OCI-LY7 (cell line): ENCODE measurements at regions not wholly inside any gene's neighbourhood (a gene's known extent, or its start where the extent isn't known, plus 50 kb on each side); places are given as distances from the start of the nearest gene placed in this dataset.

ENCODE experiments used
- BruUV-seq: library from RNA; stranded (reverse); fragments of 400-500 nt; replicated peaks from 2 replicates; lab custom pipeline; 2021; lab: Mats Ljungman, UMichigan
- CTCF ChIA-PET: fragments of 300-600 bp; sonication (Branson Sonifier 250); formaldehyde crosslinking; loops from one replicate; lab custom pipeline; 2022; ENCODE audit warnings: antibody characterized with exemption; ENCODE audit not compliant: unreplicated experiment; lab: Charles Lee
- POLR2A ChIA-PET: fragments of 300-600 bp; sonication (Branson Sonifier 250); formaldehyde crosslinking; loops from one replicate; lab custom pipeline; 2022; ENCODE audit warnings: antibody characterized with exemption; lab: Charles Lee
- DNase-seq: peaks from one replicate; pipeline ENCODE4 v3.0.0-alpha.2; 2015; ENCODE audit warnings: low spot score
- H2AFZ ChIP-seq: fragments of 200-600 bp; sonication (generic), shearing (Covaris generic); 2 replicates; pipeline ENCODE4 v1.6.1; 2014; ENCODE audit warnings: mild to moderate bottlenecking, antibody characterized with exemption, low read length, moderate library complexity
- H3K27ac ChIP-seq: fragments of 200-600 bp; sonication (generic); 2 replicates; pipeline ENCODE4 v1.5.1; 2014; ENCODE audit warnings: mixed run types, low read depth, mild to moderate bottlenecking, moderate library complexity, low read length, inconsistent platforms; ENCODE audit not compliant: poor library complexity, severe bottlenecking
- H3K36me3 ChIP-seq: fragments of 200-600 bp; sonication (generic); 2 replicates; pipeline ENCODE4 v1.6.1; 2014; ENCODE audit warnings: mild to moderate bottlenecking, antibody characterized with exemption, low read length, moderate library complexity, mixed read lengths; ENCODE audit not compliant: insufficient read depth
- H3K4me1 ChIP-seq: fragments of 200-600 bp; sonication (generic); 2 replicates; pipeline ENCODE4 v1.5.1; 2014; ENCODE audit warnings: mild to moderate bottlenecking, low read length; ENCODE audit not compliant: insufficient read depth, poor library complexity, severe bottlenecking
- H3K4me2 ChIP-seq: fragments of 200-600 bp; sonication (generic); 2 replicates; pipeline ENCODE4 v1.6.1; 2014; ENCODE audit warnings: mild to moderate bottlenecking, low read length
- H3K4me3 ChIP-seq: fragments of 200-600 bp; sonication (generic); 2 replicates; pipeline ENCODE4 v1.5.1; 2014; ENCODE audit warnings: mild to moderate bottlenecking, low read depth, low read length; ENCODE audit not compliant: poor library complexity, severe bottlenecking
- H3K79me2 ChIP-seq: fragments of 200-600 bp; sonication (generic); 2 replicates; pipeline ENCODE4 v1.6.1; 2016; ENCODE audit warnings: low read depth, mild to moderate bottlenecking, low read length, moderate library complexity, mixed read lengths; ENCODE audit not compliant: insufficient read depth
- H3K9me2 ChIP-seq: fragments of 200-600 bp; sonication (generic); 2 replicates; pipeline ENCODE4 v1.6.1; 2016; ENCODE audit warnings: mild to moderate bottlenecking, low read length, mixed read lengths; ENCODE audit not compliant: insufficient read depth
- H3K9me3 ChIP-seq: fragments of 200-600 bp; sonication (generic); 2 replicates; pipeline ENCODE4 v1.6.1; 2014; ENCODE audit warnings: mild to moderate bottlenecking, mixed run types, low read length, mixed read lengths
- H4K20me1 ChIP-seq: fragments of 200-600 bp; sonication (generic); 2 replicates; pipeline ENCODE4 v1.6.1; 2014; ENCODE audit warnings: mild to moderate bottlenecking, antibody characterized with exemption, low read length, moderate library complexity, mixed read lengths; ENCODE audit not compliant: insufficient read depth
- EZH2phosphoT487 ChIP-seq: fragments of 200-600 bp; sonication (generic); IDR thresholded peaks from 2 replicates; pipeline ENCODE4 v1.6.1; 2018; ENCODE audit warnings: low read depth, borderline replicate concordance, mild to moderate bottlenecking, mixed run types, antibody characterized with exemption, low read length, moderate library complexity, mixed read lengths
- intact Hi-C: fragments of 100-400 bp; cut with micrococcal nuclease; formaldehyde crosslinking; loops from one replicate; pipeline ENCODE4 v1.10.0; 2022; ENCODE audit not compliant: unreplicated experiment
- TF ChIP-seq, protein P1 (sequence below): fragments of 200-600 bp; sonication (generic); conservative IDR thresholded peaks from 2 replicates; pipeline ENCODE4 v1.5.1; 2014; ENCODE audit warnings: mild to moderate bottlenecking, antibody characterized with exemption, low read length, moderate library complexity, mixed read lengths

DNA sequence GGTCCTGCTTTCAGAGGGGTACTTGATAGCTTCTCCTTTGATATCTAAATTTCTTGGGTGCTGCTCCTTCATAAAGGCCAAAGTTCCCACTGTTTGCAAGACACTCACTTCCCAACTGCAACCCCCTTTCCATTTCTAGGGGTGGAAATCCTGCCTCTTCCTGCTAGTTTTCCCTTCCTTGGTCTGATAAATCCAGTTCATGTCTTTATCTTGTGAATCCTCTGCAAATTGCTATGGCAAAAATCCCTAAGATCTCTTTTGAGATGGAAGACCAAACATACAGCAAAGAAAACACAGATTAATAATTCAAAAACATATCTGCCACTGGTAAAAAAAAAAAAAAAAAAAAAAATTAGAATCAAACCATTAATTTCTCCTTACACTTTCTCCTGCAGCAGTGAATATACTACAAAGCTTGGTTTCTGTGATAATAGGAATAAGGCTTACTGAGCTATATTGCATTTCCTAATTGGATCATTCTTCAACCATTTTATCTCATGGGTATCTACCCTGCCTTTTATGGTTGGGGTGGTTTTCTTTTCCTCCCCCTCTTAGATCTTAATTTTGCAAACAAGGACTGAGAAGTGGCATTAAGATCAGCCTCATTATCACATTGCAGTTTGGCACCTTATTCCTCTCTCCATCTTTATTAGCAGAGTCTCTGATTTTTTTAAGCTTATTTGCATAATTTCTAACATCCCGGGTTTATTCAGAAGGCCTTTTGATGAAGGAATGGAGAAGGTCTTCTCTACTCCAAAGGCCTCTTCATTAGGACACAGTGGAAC, 439.1 kb downstream of the XYLT1 start:
- no peaks in the 10 kb centered on the region for H3K4me1 ChIP-seq
- no peaks in the 10 kb centered on the region for H3K36me3 ChIP-seq
- no TSS peak for BruUV-seq
- CTCF ChIA-PET = no interaction called here
- DNase-seq = no peak
- no peaks in the 10 kb centered on the region for H3K9me2 ChIP-seq
- no peak overlapping the region for H2AFZ ChIP-seq
- no peaks in the 10 kb centered on the region for H3K9me3 ChIP-seq
- TF ChIP-seq, protein P1, sequence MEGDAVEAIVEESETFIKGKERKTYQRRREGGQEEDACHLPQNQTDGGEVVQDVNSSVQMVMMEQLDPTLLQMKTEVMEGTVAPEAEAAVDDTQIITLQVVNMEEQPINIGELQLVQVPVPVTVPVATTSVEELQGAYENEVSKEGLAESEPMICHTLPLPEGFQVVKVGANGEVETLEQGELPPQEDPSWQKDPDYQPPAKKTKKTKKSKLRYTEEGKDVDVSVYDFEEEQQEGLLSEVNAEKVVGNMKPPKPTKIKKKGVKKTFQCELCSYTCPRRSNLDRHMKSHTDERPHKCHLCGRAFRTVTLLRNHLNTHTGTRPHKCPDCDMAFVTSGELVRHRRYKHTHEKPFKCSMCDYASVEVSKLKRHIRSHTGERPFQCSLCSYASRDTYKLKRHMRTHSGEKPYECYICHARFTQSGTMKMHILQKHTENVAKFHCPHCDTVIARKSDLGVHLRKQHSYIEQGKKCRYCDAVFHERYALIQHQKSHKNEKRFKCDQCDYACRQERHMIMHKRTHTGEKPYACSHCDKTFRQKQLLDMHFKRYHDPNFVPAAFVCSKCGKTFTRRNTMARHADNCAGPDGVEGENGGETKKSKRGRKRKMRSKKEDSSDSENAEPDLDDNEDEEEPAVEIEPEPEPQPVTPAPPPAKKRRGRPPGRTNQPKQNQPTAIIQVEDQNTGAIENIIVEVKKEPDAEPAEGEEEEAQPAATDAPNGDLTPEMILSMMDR = no peak
- no peak for TF ChIP-seq EZH2phosphoT487
- H3K4me3 ChIP-seq = no peak overlapping the region
- intact Hi-C loops = no loop called here
- H3K79me2 ChIP-seq = no peaks in the 10 kb centered on the region
- H4K20me1 ChIP-seq = no peaks in the 10 kb centered on the region
- H3K4me2 ChIP-seq = no peak overlapping the region
- H3K27ac ChIP-seq = no peak overlapping the region
- POLR2A ChIA-PET = no interaction called here

DNA sequence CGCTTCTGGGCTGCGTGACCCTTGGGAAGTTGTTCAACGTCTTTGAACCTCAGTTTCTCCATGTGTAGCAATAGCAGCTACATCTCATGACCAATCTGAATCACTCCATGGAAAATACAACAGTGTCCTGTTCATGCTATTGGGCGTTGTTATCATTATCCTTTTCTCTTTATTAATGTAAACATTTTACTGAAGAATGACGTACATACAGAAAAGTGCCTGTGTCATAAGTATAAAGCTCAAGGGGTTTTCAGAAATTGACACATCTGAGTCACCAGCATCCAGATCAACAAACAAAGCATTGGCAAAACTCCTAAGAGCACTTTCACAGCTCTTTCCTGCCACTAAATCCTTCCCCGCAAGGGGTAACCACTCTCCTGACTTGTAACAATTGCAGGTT, 438.4 kb downstream of the XYLT1 start:
- no peaks in the 10 kb centered on the region for H3K9me3 ChIP-seq
- H3K36me3 ChIP-seq = no peaks in the 10 kb centered on the region
- H3K4me3 ChIP-seq = no peak overlapping the region
- no peaks in the 10 kb centered on the region for H3K4me1 ChIP-seq
- ChIA-PET CTCF (no interaction called here), POLR2A (no interaction called here)
- no peak for DNase-seq
- H3K27ac ChIP-seq = no peak overlapping the region
- no peak overlapping the region for H3K4me2 ChIP-seq
- no peak overlapping the region for H2AFZ ChIP-seq
- BruUV-seq = no TSS peak
- no peaks in the 10 kb centered on the region for H3K9me2 ChIP-seq
- H4K20me1 ChIP-seq = no peaks in the 10 kb centered on the region
- intact Hi-C loops = no loop called here
- no peak for TF ChIP-seq EZH2phosphoT487
- TF ChIP-seq, protein P1 = no peak
- no peaks in the 10 kb centered on the region for H3K79me2 ChIP-seq
